ENCODE measurements at regions not wholly inside any gene's neighbourhood (a gene's known extent, or its start where the extent isn't known, plus 50 kb on each side); places are given as distances from the start of the nearest gene placed in this dataset.

DNA sequence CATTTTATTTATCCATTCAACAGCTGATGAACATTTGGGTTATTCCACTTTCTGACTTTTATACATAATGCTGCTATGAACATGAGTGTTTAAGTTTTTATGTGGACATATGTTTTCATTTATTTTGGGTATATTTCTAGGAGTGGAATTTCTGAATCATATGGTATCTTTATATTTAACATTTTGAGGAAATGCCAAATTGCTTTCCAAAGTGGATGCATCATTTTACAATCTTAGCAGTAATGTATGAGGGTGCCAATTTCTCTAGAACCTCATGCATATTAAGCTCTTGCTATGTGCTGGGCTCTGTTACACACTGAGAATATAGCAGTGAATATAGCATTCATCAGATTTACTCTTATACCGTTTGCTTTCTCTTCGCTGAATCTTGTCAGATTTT, 983.7 kb downstream of the STIM2 start:
- TF ChIP-seq CTCF (IDR thresholded peaks at IDR 0.05) (no peak), POLR2A (IDR thresholded peaks at IDR 0.05) (no peak)
